NCI-H69 (cell line): ENCODE measurements at regions not wholly inside any gene's neighbourhood (a gene's known extent, or its start where the extent isn't known, plus 50 kb on each side); places are given as distances from the start of the nearest gene placed in this dataset.
A peak's percentile ranks its signal among the peaks of the same experiment; 100 is the strongest.
"Not testable (repeated sequence)": the region's sequence is repeated elsewhere in the genome, so short reads cannot be mapped to it uniquely, and the experiment has no call there.

Experiments
- DNase-seq: peaks from one replicate; lab custom pipeline; 2025; lab: John Stamatoyannopoulos, UW

GRCh38 chr14:105919458-105920150, 393.2 kb downstream of the TMEM121 start:
- no peak for DNase-seq

GRCh38 chr14:105920151-105920700, 393.8 kb downstream of the TMEM121 start:
- not testable (repeated sequence) for DNase-seq

- not testable (repeated sequence) for DNase-seq
These were observed 394.7 kb downstream of the TMEM121 start for GRCh38 chr14:105920803-105921755.

- not testable (repeated sequence) for DNase-seq
These were observed 395.4 kb downstream of the TMEM121 start for GRCh38 chr14:105921781-105922180.

- peak; percentile 32 for DNase-seq
These were observed 397.3 kb downstream of the TMEM121 start for GRCh38 chr14:105923520-105924191.

GRCh38 chr14:105924951-105925591, 398.7 kb downstream of the TMEM121 start:
- no peak for DNase-seq

- no peak for DNase-seq
These were observed 399.4 kb downstream of the TMEM121 start for GRCh38 chr14:105925615-105926372.

GRCh38 chr14:105926373-105927095, 400.2 kb downstream of the TMEM121 start:
- DNase-seq = no peak

GRCh38 chr14:105927096-105928060, 401.0 kb downstream of the TMEM121 start:
- no peak for DNase-seq

GRCh38 chr14:105928171-105929111, 402.1 kb downstream of the TMEM121 start:
- not testable (repeated sequence) for DNase-seq

GRCh38 chr14:105929327-105930081, 403.1 kb downstream of the TMEM121 start:
- no peak for DNase-seq

- no peak for DNase-seq
These were observed 404.2 kb downstream of the TMEM121 start for GRCh38 chr14:105930572-105930971.

GRCh38 chr14:105931808-105932483, 405.6 kb downstream of the TMEM121 start:
- peak; percentile 80 for DNase-seq

GRCh38 chr14:105933238-105933637, 406.9 kb downstream of the TMEM121 start:
- DNase-seq = peak; percentile 30

GRCh38 chr14:105935384-105935783, 409.0 kb downstream of the TMEM121 start:
- DNase-seq = no peak

GRCh38 chr14:105937253-105938054, 411.1 kb downstream of the TMEM121 start:
- peak; percentile 51 for DNase-seq
